SK-N-SH (cell line): ENCODE measurements at regions not wholly inside any gene's neighbourhood (a gene's known extent, or its start where the extent isn't known, plus 50 kb on each side); places are given as distances from the start of the nearest gene placed in this dataset.

Experiments
- small RNA-seq, 7 experiments: library from RNA; depleted of rRNA; stranded (forward); fragments of <200 nt; gene quantifications; one replicate each; pipeline ENCODE3, GENCODE V24; 2012

Small RNA genes in the stretch of these regions (small RNA-seq; reads per million reads assigned to genes)
- gene RN7SL422P, result 0 reads per million in 7 experiments
